K562 (cell line): ENCODE measurements at regions not wholly inside any gene's neighbourhood (a gene's known extent, or its start where the extent isn't known, plus 50 kb on each side); places are given as distances from the start of the nearest gene placed in this dataset.
A peak's percentile ranks its signal among the peaks of the same experiment; 100 is the strongest.

Experiments
- ATAC-seq: fragments of 200-7000 bp; cut with Tn5 transposase; 3 replicates; pipeline ENCODE4 v1.9.1; 2020; ENCODE audit warnings: moderate library complexity
- BruUV-seq: library from RNA; stranded (reverse); fragments of 400-500 nt; replicated peaks from 2 replicates; lab custom pipeline; 2021; lab: Mats Ljungman, UMichigan
- CTCF ChIA-PET: fragments of 300-600 bp; formaldehyde crosslinking; extraction: SDS; loops from one replicate; lab custom pipeline; 2021; ENCODE audit warnings: low intra/inter-chr PET ratio; lab: Yijun Ruan, JAX
- POLR2A ChIA-PET: fragments of 300-600, 350-650 bp; sonication (Branson Sonifier 250); formaldehyde crosslinking; extraction: SDS; loops from one replicate; lab custom pipeline; 2021; ENCODE audit warnings: antibody characterized with exemption, inconsistent platforms; lab: Yijun Ruan, JAX
- DNase-seq, 4 experiments: peaks; one replicate each; pipeline versions ENCODE4 v3.0.0 to v3.0.0-alpha.2; 2011 to 2018; ENCODE audit warnings: low spot score in 3 of 4, mixed read lengths in 3 of 4; ENCODE audit errors: extremely low read depth in 1 of 4
- FAIRE-seq: peaks from 2 replicates; lab custom pipeline; 2011; peaks lifted over from hg19 to GRCh38; lab: Jason Lieb, UNC
- H2AFZ ChIP-seq: 2 replicates; pipeline ENCODE4 v1.6.0; 2011; ENCODE audit warnings: low read depth, low read length, control low read depth, inconsistent platforms
- H3K27ac ChIP-seq: fragments of 200-600 bp; 3 replicates; pipeline ENCODE4 v1.8.0; 2011; ENCODE audit warnings: low read depth, mild to moderate bottlenecking, control low read depth, inconsistent platforms, low read length, moderate library complexity, mixed read lengths; ENCODE audit errors: extremely low read depth
- H3K27me3 ChIP-seq, 2 experiments: fragments of 300-600 bp in 1 of 2; 2 replicates in 1 of 2; 3 replicates in 1 of 2; pipeline versions ENCODE4 v1.6.0 to v1.8.0; 2011; ENCODE audit warnings: inconsistent platforms in 2 of 2, low read length in 2 of 2, mild to moderate bottlenecking in 1 of 2, mixed read lengths in 1 of 2, moderate library complexity in 1 of 2; ENCODE audit not compliant: control insufficient read depth in 2 of 2, insufficient read depth in 2 of 2
- H3K36me3 ChIP-seq: fragments of 300-600 bp; 3 replicates; pipeline ENCODE4 v1.8.0; 2011; ENCODE audit warnings: mild to moderate bottlenecking, low read length, inconsistent platforms; ENCODE audit not compliant: control insufficient read depth, insufficient read depth
- H3K4me1 ChIP-seq, 2 experiments: fragments of 200-600 bp in 1 of 2; replicated peaks in 1 of 2; 2 replicates in 1 of 2; 3 replicates in 1 of 2; pipeline versions ENCODE4 v1.5.1 to v1.8.0; 2011; ENCODE audit warnings: inconsistent platforms in 2 of 2, low read length in 2 of 2, mild to moderate bottlenecking in 1 of 2, mixed read lengths in 1 of 2, moderate library complexity in 1 of 2; ENCODE audit not compliant: control insufficient read depth in 2 of 2, insufficient read depth in 2 of 2
- H3K4me2 ChIP-seq: 2 replicates; pipeline ENCODE4 v1.6.1; 2011; ENCODE audit warnings: low read length, control low read depth, inconsistent platforms, mixed read lengths; ENCODE audit not compliant: insufficient read depth
- H3K4me3 ChIP-seq: fragments of 200-600 bp; sonication (generic), shearing (Covaris generic); 2 replicates; pipeline ENCODE4 v1.5.1; 2016; ENCODE audit warnings: control low read depth, inconsistent platforms
- H3K79me2 ChIP-seq: fragments of 200-600 bp; 3 replicates; pipeline ENCODE4 v1.8.0; 2011; ENCODE audit warnings: low read length, inconsistent platforms; ENCODE audit not compliant: control insufficient read depth, insufficient read depth
- H3K9ac ChIP-seq, 2 experiments: 2 replicates each; pipeline versions ENCODE4 v1.6.0 to v1.6.1; 2011; ENCODE audit warnings: low read depth in 2 of 2, low read length in 2 of 2, control low read depth in 1 of 2, inconsistent platforms in 1 of 2, mild to moderate bottlenecking in 1 of 2, mixed read lengths in 1 of 2; ENCODE audit not compliant: insufficient read depth in 1 of 2
- H3K9me1 ChIP-seq: one replicate; pipeline ENCODE4 v1.6.0; 2011; ENCODE audit warnings: inconsistent platforms, mild to moderate bottlenecking, low read length, moderate library complexity; ENCODE audit not compliant: control insufficient read depth, insufficient read depth
- H3K9me3 ChIP-seq: replicated peaks from 2 replicates; pipeline ENCODE4 v1.5.1; 2011; ENCODE audit warnings: low read depth, low read length, inconsistent platforms; ENCODE audit not compliant: control insufficient read depth, insufficient read depth
- H4K20me1 ChIP-seq: replicated peaks from 2 replicates; pipeline ENCODE4 v1.6.1; 2011; ENCODE audit warnings: low read length, inconsistent platforms, mixed read lengths; ENCODE audit not compliant: control insufficient read depth, insufficient read depth
- CBX3 ChIP-seq, 2 experiments: IDR thresholded peaks; 1 replicate in 1 of 2; 2 replicates in 1 of 2; pipeline ENCODE4 v1.6.1; 2012; ENCODE audit warnings: inconsistent platforms in 2 of 2, low read length in 2 of 2, borderline replicate concordance in 1 of 2, control low read depth in 1 of 2
- CHAMP1 ChIP-seq: fragments of 450-650 bp; IDR thresholded peaks from 2 replicates; pipeline ENCODE4 v1.6.1; 2016; ENCODE audit warnings: mild to moderate bottlenecking
- DACH1 ChIP-seq: fragments of 450-650 bp; IDR thresholded peaks from 2 replicates; pipeline ENCODE4 v1.6.1; 2018; ENCODE audit not compliant: partially characterized antibody
- ETS1 ChIP-seq: conservative IDR thresholded peaks from 2 replicates; pipeline ENCODE4 v1.6.1; 2011; ENCODE audit warnings: low read depth, mild to moderate bottlenecking, low read length; ENCODE audit not compliant: control insufficient read depth
- EZH2 ChIP-seq: IDR thresholded peaks from 2 replicates; pipeline ENCODE4 v1.6.1; 2012; ENCODE audit warnings: low read depth, mild to moderate bottlenecking, inconsistent platforms, low read length, borderline replicate concordance
- FOXK2 ChIP-seq, 2 experiments: fragments of 450-650 bp; IDR thresholded peaks in 1 of 2; conservative IDR thresholded peaks in 1 of 2; 2 replicates each; pipeline ENCODE4 v1.6.1; 2016; ENCODE audit warnings: low read depth in 2 of 2, mild to moderate bottlenecking in 1 of 2
- GABPB2 ChIP-seq: fragments of 250-450 bp; sonication (Bioruptor Pico); conservative IDR thresholded peaks from 2 replicates; pipeline ENCODE4 v1.5.1; 2021; ENCODE audit warnings: mild to moderate bottlenecking
- HNRNPH1 ChIP-seq: fragments of 200-400 bp; formaldehyde crosslinking; optimal IDR thresholded peaks from 2 replicates; pipeline ENCODE3; 2017; ENCODE audit warnings: low read depth, mild to moderate bottlenecking, low read length, moderate library complexity
- PATZ1 ChIP-seq: fragments of 250-450 bp; sonication (Bioruptor Pico); IDR thresholded peaks from 2 replicates; pipeline ENCODE4 v1.5.0; 2020; ENCODE audit warnings: mild to moderate bottlenecking, borderline replicate concordance
- PTRF ChIP-seq: fragments of 450-650 bp; IDR thresholded peaks from 2 replicates; pipeline ENCODE4 v1.6.1; 2016; ENCODE audit warnings: mild to moderate bottlenecking, missing genetic modification characterization, missing compliant biosample characterization
- PTTG1 ChIP-seq: fragments of 450-650 bp; IDR thresholded peaks from 2 replicates; pipeline ENCODE4 v1.6.1; 2016; ENCODE audit warnings: low read depth, mild to moderate bottlenecking, missing genetic modification characterization, missing compliant biosample characterization
- SIN3B ChIP-seq: fragments of 450-650 bp; IDR thresholded peaks from 2 replicates; pipeline ENCODE4 v1.6.1; 2017; ENCODE audit warnings: low read depth, mild to moderate bottlenecking, moderate library complexity
- SLC30A9 ChIP-seq: fragments of 250-450 bp; sonication (Bioruptor Pico); IDR thresholded peaks from 2 replicates; pipeline ENCODE4 v1.8.0; 2022; ENCODE audit warnings: mild to moderate bottlenecking, moderate library complexity
- SRSF9 ChIP-seq: fragments of 200-400 bp; formaldehyde crosslinking; IDR thresholded peaks from 2 replicates; pipeline ENCODE4 v1.6.1; 2017; ENCODE audit warnings: low read depth, low read length, borderline replicate concordance
- ZNF668 ChIP-seq: fragments of 250-450 bp; sonication (Bioruptor Pico); IDR thresholded peaks from 2 replicates; pipeline ENCODE4 v1.8.0; 2022; ENCODE audit warnings: mild to moderate bottlenecking, inconsistent platforms
- ZZZ3 ChIP-seq: fragments of 450-650 bp; IDR thresholded peaks from 2 replicates; pipeline ENCODE4 v1.6.1; 2016; ENCODE audit warnings: antibody characterized with exemption, mild to moderate bottlenecking, moderate library complexity
- WGBS: fragments of 100-300 bp; shearing (Covaris generic); methylation state at CpG from one replicate; pipeline ENCODE4 v1.1.6; 2016; ENCODE audit warnings: low coverage, mixed read lengths; ENCODE audit not compliant: insufficient coverage; ENCODE audit errors: missing lambda C conversion rate; 5-methylcytosine and 5-hydroxymethylcytosine counted together
- in situ Hi-C: fragments of 300-500 bp; cut with MboI; formaldehyde crosslinking; loops from 4 replicates; pipeline ENCODE4 v1.15.0; 2018; ENCODE audit warnings: inconsistent platforms, mixed read lengths
- intact Hi-C: fragments of 100-400 bp; cut with micrococcal nuclease; formaldehyde crosslinking; loops from 2 replicates; pipeline ENCODE4 v1.14.2; 2022
- TF ChIP-seq, protein P1 (sequence below): sonication (generic); formaldehyde crosslinking; IDR thresholded peaks from 2 replicates; pipeline ENCODE4 v1.9.0; 2022; ENCODE audit warnings: mild to moderate bottlenecking, missing genetic modification reagents

- intact Hi-C loops = no loop called here
- FAIRE-seq (no peak), DNase-seq (peak in 1 of 4 experiments; percentile 34), ATAC-seq (no peak)
- Histone ChIP-seq H3K4me1 (peaks cover 0 to 13% of the 10 kb centered on the region in 2 experiments; a peak in 3 of 5 replicates), H3K9me3 (no peaks in the 10 kb centered on the region), H3K27me3 (no peaks in the 10 kb centered on the region), H3K36me3 (no peaks in the 10 kb centered on the region), H3K27ac (no peak overlapping the region; the same call in 2 of the 3 replicates), H3K4me3 (no peak overlapping the region), H4K20me1 (no peaks in the 10 kb centered on the region), H2AFZ (no peak overlapping the region), H3K4me2 (no peak overlapping the region), H3K9me1 (no peaks in the 10 kb centered on the region), H3K79me2 (no peaks in the 10 kb centered on the region), H3K9ac (no peak overlapping the region)
- POLR2A ChIA-PET = no interaction called here
- WGBS = 30% methylated on average over 6 of the region's 6 CpGs
- no TSS peak for BruUV-seq
- in situ Hi-C loops = no loop called here
- CTCF ChIA-PET = no interaction called here
- TF ChIP-seq, protein P1, sequence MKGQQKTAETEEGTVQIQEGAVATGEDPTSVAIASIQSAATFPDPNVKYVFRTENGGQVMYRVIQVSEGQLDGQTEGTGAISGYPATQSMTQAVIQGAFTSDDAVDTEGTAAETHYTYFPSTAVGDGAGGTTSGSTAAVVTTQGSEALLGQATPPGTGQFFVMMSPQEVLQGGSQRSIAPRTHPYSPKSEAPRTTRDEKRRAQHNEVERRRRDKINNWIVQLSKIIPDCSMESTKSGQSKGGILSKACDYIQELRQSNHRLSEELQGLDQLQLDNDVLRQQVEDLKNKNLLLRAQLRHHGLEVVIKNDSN (CRISPR knock-in tag) = no peak
- TF ChIP-seq PATZ1 (CRISPR knock-in tag) (no peak), ETS1 (no peak), ZNF668 (CRISPR knock-in tag) (peak; percentile 73; the same call in 1 of the 2 replicates), ZZZ3 (no peak), DACH1 (no peak), CHAMP1 (no peak), GABPB2 (CRISPR knock-in tag) (no peak), PTRF (tag) (peak; percentile 89), SRSF9 (no peak), EZH2 (no peak), FOXK2 (conservative IDR thresholded peaks at IDR 0.05 in 1 of 2, IDR thresholded peaks at IDR 0.05 in 1 of 2; ENCODE audit: low read depth in 2 of 2) (no peak), SLC30A9 (CRISPR knock-in tag) (no peak), HNRNPH1 (no peak), CBX3 (IDR thresholded peaks at IDR 0.05; ENCODE audit: borderline replicate concordance in 1 of 2, low read length in 2 of 2) (no peak), PTTG1 (tag) (peak; percentile 91), SIN3B (no peak)
Measured at GRCh38 chr9:124140941-124141568, 116.7 kb upstream of the NEK6 start.
